ENCODE measurements at regions not wholly inside any gene's neighbourhood (a gene's known extent, or its start where the extent isn't known, plus 50 kb on each side); places are given as distances from the start of the nearest gene placed in this dataset.
A peak's percentile ranks its signal among the peaks of the same experiment; 100 is the strongest.

- peaks cover 9% of the 10 kb centered on the region for H3K27me3 ChIP-seq (replicated peaks; ENCODE audit: control insufficient read depth, insufficient read depth, low read length, poor library complexity, severe bottlenecking)
- H3K4me1 ChIP-seq (ENCODE audit: control insufficient read depth, insufficient read depth, low read length, poor library complexity, severe bottlenecking) = peaks cover 11% of the 10 kb centered on the region
- H3K36me3 ChIP-seq (ENCODE audit: control insufficient read depth, insufficient read depth, low read length) = no peaks in the 10 kb centered on the region
- H3K27ac ChIP-seq (ENCODE audit: insufficient read depth, low read length, poor library complexity, severe bottlenecking) = no peak overlapping the region
- peak overlapping the region; percentile 62 for H3K4me3 ChIP-seq (ENCODE audit: insufficient read depth, low read depth, low read length, poor library complexity, severe bottlenecking)
- DNase-seq = no peak
- no peaks in the 10 kb centered on the region for H3K9me3 ChIP-seq (ENCODE audit: control insufficient read depth, low read length)
Measured at GRCh38 chr4:71186257-71186565, 152.6 kb upstream of the SLC4A4 start.

- Histone ChIP-seq H3K4me3 (ENCODE audit: insufficient read depth, low read depth, low read length, poor library complexity, severe bottlenecking) (peak overlapping the region; percentile 62), H3K9me3 (ENCODE audit: control insufficient read depth, low read length) (no peaks in the 10 kb centered on the region), H3K27ac (ENCODE audit: insufficient read depth, low read length, poor library complexity, severe bottlenecking) (no peak overlapping the region), H3K36me3 (ENCODE audit: control insufficient read depth, insufficient read depth, low read length) (no peaks in the 10 kb centered on the region), H3K27me3 (replicated peaks; ENCODE audit: control insufficient read depth, insufficient read depth, low read length, poor library complexity, severe bottlenecking) (peaks cover 9% of the 10 kb centered on the region), H3K4me1 (ENCODE audit: control insufficient read depth, insufficient read depth, low read length, poor library complexity, severe bottlenecking) (peaks cover 11% of the 10 kb centered on the region)
- DNase-seq = peak in 1 of 3 donors; percentile 25
Measured at GRCh38 chr4:71186566-71187403, 152.0 kb upstream of the SLC4A4 start.

- H3K4me1 ChIP-seq (ENCODE audit: control insufficient read depth, insufficient read depth, low read length, poor library complexity, severe bottlenecking) = peaks cover 11% of the 10 kb centered on the region
- peak overlapping the region; percentile 59 for H3K4me3 ChIP-seq (ENCODE audit: insufficient read depth, low read depth, low read length, poor library complexity, severe bottlenecking)
- H3K36me3 ChIP-seq (ENCODE audit: control insufficient read depth, insufficient read depth, low read length) = no peaks in the 10 kb centered on the region
- no peak overlapping the region for H3K27ac ChIP-seq (ENCODE audit: insufficient read depth, low read length, poor library complexity, severe bottlenecking)
- DNase-seq = peak in 1 of 3 donors; percentile 1
- peaks cover 9% of the 10 kb centered on the region for H3K27me3 ChIP-seq (replicated peaks; ENCODE audit: control insufficient read depth, insufficient read depth, low read length, poor library complexity, severe bottlenecking)
- H3K9me3 ChIP-seq (ENCODE audit: control insufficient read depth, low read length) = no peaks in the 10 kb centered on the region
Measured at GRCh38 chr4:71187404-71188155, 151.2 kb upstream of the SLC4A4 start.

GRCh38 chr4:71188156-71188640 lies 150.6 kb upstream of the SLC4A4 start:
- Histone ChIP-seq H3K9me3 (ENCODE audit: control insufficient read depth, low read length) (no peaks in the 10 kb centered on the region), H3K27me3 (replicated peaks; ENCODE audit: control insufficient read depth, insufficient read depth, low read length, poor library complexity, severe bottlenecking) (peaks cover 9% of the 10 kb centered on the region), H3K4me3 (ENCODE audit: insufficient read depth, low read depth, low read length, poor library complexity, severe bottlenecking) (peak overlapping the region; percentile 59), H3K27ac (ENCODE audit: insufficient read depth, low read length, poor library complexity, severe bottlenecking) (no peak overlapping the region), H3K36me3 (ENCODE audit: control insufficient read depth, insufficient read depth, low read length) (no peaks in the 10 kb centered on the region), H3K4me1 (ENCODE audit: control insufficient read depth, insufficient read depth, low read length, poor library complexity, severe bottlenecking) (peaks cover 11% of the 10 kb centered on the region)
- DNase-seq = no peak

GRCh38 chr4:71188951-71189350 lies 149.9 kb upstream of the SLC4A4 start:
- Histone ChIP-seq H3K27ac (ENCODE audit: insufficient read depth, low read length, poor library complexity, severe bottlenecking) (no peak overlapping the region), H3K4me1 (ENCODE audit: control insufficient read depth, insufficient read depth, low read length, poor library complexity, severe bottlenecking) (peaks cover 11% of the 10 kb centered on the region), H3K9me3 (ENCODE audit: control insufficient read depth, low read length) (no peaks in the 10 kb centered on the region), H3K4me3 (ENCODE audit: insufficient read depth, low read depth, low read length, poor library complexity, severe bottlenecking) (no peak overlapping the region), H3K27me3 (replicated peaks; ENCODE audit: control insufficient read depth, insufficient read depth, low read length, poor library complexity, severe bottlenecking) (peaks cover 9% of the 10 kb centered on the region), H3K36me3 (ENCODE audit: control insufficient read depth, insufficient read depth, low read length) (no peaks in the 10 kb centered on the region)
- no peak for DNase-seq

GRCh38 chr4:71189471-71189870 lies 149.3 kb upstream of the SLC4A4 start:
- Histone ChIP-seq H3K4me3 (ENCODE audit: insufficient read depth, low read depth, low read length, poor library complexity, severe bottlenecking) (no peak overlapping the region), H3K4me1 (ENCODE audit: control insufficient read depth, insufficient read depth, low read length, poor library complexity, severe bottlenecking) (peaks cover 11% of the 10 kb centered on the region), H3K27me3 (replicated peaks; ENCODE audit: control insufficient read depth, insufficient read depth, low read length, poor library complexity, severe bottlenecking) (peaks cover 9% of the 10 kb centered on the region), H3K9me3 (ENCODE audit: control insufficient read depth, low read length) (no peaks in the 10 kb centered on the region), H3K27ac (ENCODE audit: insufficient read depth, low read length, poor library complexity, severe bottlenecking) (no peak overlapping the region), H3K36me3 (ENCODE audit: control insufficient read depth, insufficient read depth, low read length) (no peaks in the 10 kb centered on the region)
- no peak for DNase-seq

GRCh38 chr4:71194454-71194853 lies 144.4 kb upstream of the SLC4A4 start:
- H3K36me3 ChIP-seq (ENCODE audit: control insufficient read depth, insufficient read depth, low read length) = no peaks in the 10 kb centered on the region
- no peak overlapping the region for H3K27ac ChIP-seq (ENCODE audit: insufficient read depth, low read length, poor library complexity, severe bottlenecking)
- H3K4me3 ChIP-seq (ENCODE audit: insufficient read depth, low read depth, low read length, poor library complexity, severe bottlenecking) = no peak overlapping the region
- no peak for DNase-seq
- no peaks in the 10 kb centered on the region for H3K9me3 ChIP-seq (ENCODE audit: control insufficient read depth, low read length)
- no peaks in the 10 kb centered on the region for H3K27me3 ChIP-seq (replicated peaks; ENCODE audit: control insufficient read depth, insufficient read depth, low read length, poor library complexity, severe bottlenecking)
- H3K4me1 ChIP-seq (ENCODE audit: control insufficient read depth, insufficient read depth, low read length, poor library complexity, severe bottlenecking) = no peaks in the 10 kb centered on the region

GRCh38 chr4:71195924-71196323 lies 142.9 kb upstream of the SLC4A4 start:
- no peak overlapping the region for H3K27ac ChIP-seq (ENCODE audit: insufficient read depth, low read length, poor library complexity, severe bottlenecking)
- no peak overlapping the region for H3K4me3 ChIP-seq (ENCODE audit: insufficient read depth, low read depth, low read length, poor library complexity, severe bottlenecking)
- no peak for DNase-seq
- H3K36me3 ChIP-seq (ENCODE audit: control insufficient read depth, insufficient read depth, low read length) = no peaks in the 10 kb centered on the region
- H3K9me3 ChIP-seq (ENCODE audit: control insufficient read depth, low read length) = no peaks in the 10 kb centered on the region
- no peaks in the 10 kb centered on the region for H3K27me3 ChIP-seq (replicated peaks; ENCODE audit: control insufficient read depth, insufficient read depth, low read length, poor library complexity, severe bottlenecking)
- no peaks in the 10 kb centered on the region for H3K4me1 ChIP-seq (ENCODE audit: control insufficient read depth, insufficient read depth, low read length, poor library complexity, severe bottlenecking)

- Histone ChIP-seq H3K27me3 (replicated peaks; ENCODE audit: control insufficient read depth, insufficient read depth, low read length, poor library complexity, severe bottlenecking) (no peaks in the 10 kb centered on the region), H3K4me1 (ENCODE audit: control insufficient read depth, insufficient read depth, low read length, poor library complexity, severe bottlenecking) (no peaks in the 10 kb centered on the region), H3K9me3 (ENCODE audit: control insufficient read depth, low read length) (no peaks in the 10 kb centered on the region), H3K36me3 (ENCODE audit: control insufficient read depth, insufficient read depth, low read length) (no peaks in the 10 kb centered on the region), H3K4me3 (ENCODE audit: insufficient read depth, low read depth, low read length, poor library complexity, severe bottlenecking) (no peak overlapping the region), H3K27ac (ENCODE audit: insufficient read depth, low read length, poor library complexity, severe bottlenecking) (no peak overlapping the region)
- no peak for DNase-seq
Measured at GRCh38 chr4:71198958-71199357, 139.9 kb upstream of the SLC4A4 start.

GRCh38 chr4:71201057-71201456 lies 137.8 kb upstream of the SLC4A4 start:
- Histone ChIP-seq H3K4me3 (ENCODE audit: insufficient read depth, low read depth, low read length, poor library complexity, severe bottlenecking) (no peak overlapping the region), H3K36me3 (ENCODE audit: control insufficient read depth, insufficient read depth, low read length) (no peaks in the 10 kb centered on the region), H3K9me3 (ENCODE audit: control insufficient read depth, low read length) (no peaks in the 10 kb centered on the region), H3K27me3 (replicated peaks; ENCODE audit: control insufficient read depth, insufficient read depth, low read length, poor library complexity, severe bottlenecking) (no peaks in the 10 kb centered on the region), H3K27ac (ENCODE audit: insufficient read depth, low read length, poor library complexity, severe bottlenecking) (no peak overlapping the region), H3K4me1 (ENCODE audit: control insufficient read depth, insufficient read depth, low read length, poor library complexity, severe bottlenecking) (no peaks in the 10 kb centered on the region)
- DNase-seq = no peak
